SH-SY5Y (cell line): ENCODE measurements at regions not wholly inside any gene's neighbourhood (a gene's known extent, or its start where the extent isn't known, plus 50 kb on each side); places are given as distances from the start of the nearest gene placed in this dataset.

Source experiments
- GATA2 ChIP-seq: IDR thresholded peaks from 2 replicates; pipeline ENCODE4 v1.6.1; 2011; ENCODE audit warnings: mild to moderate bottlenecking, low read depth, low read length
- GATA3 ChIP-seq: IDR thresholded peaks from 2 replicates; pipeline ENCODE4 v1.6.1; 2011; ENCODE audit warnings: low read depth, mild to moderate bottlenecking, low read length, moderate library complexity

DNA sequence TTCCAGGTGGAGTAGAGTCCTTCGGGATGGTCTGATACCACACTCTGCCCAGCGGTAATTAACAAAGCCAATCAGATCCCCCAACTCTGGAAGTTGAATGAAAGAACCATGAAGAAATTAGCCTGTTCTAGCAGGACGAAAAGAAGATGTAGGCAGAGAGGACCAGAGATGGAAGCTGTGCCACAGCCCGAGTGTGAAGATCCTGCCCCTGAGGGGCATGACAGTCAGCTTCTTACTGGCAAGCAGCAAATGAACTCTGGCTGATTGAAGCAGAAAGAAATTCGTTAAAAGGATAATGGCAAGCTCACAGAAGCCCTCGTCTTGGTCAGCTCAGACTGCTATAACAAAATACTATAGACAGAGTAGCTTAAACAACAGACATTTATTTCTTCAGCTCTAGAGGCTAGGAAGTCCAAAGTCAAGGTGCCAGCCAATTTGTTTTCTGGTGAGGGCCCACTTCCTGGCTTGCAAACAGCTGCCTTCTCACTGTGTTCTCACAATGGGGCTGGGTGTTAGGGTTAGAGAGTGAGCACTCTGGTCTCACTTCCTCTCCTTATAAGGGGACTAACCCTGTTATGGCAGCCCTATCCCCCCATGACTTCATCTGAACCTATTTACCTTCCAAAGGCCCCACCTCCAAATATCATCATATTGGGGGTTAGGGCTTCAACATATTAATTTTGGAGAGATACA lies 307.1 kb downstream of the VPS13C start:
- no peak for TF ChIP-seq GATA3
- no peak for TF ChIP-seq GATA2
